ENCODE measurements at regions not wholly inside any gene's neighbourhood (a gene's known extent, or its start where the extent isn't known, plus 50 kb on each side); places are given as distances from the start of the nearest gene placed in this dataset.

GRCh38 chrX:117335209-117335608 lies 781.4 kb downstream of the KLHL13 start:
- intact Hi-C loops (cut with DNase I) = no loop called here
- TF ChIP-seq CTCF (IDR thresholded peaks at IDR 0.05) = no peak
- no peak for TF ChIP-seq POLR2A (IDR thresholded peaks at IDR 0.05)
- H3K9me3 ChIP-seq = no peaks in the 10 kb centered on the region
- no peaks in the 10 kb centered on the region for H3K36me3 ChIP-seq
- no peaks in the 10 kb centered on the region for H3K27me3 ChIP-seq
- no peaks in the 10 kb centered on the region for H3K4me1 ChIP-seq
- no peak overlapping the region for H3K27ac ChIP-seq
- no peak overlapping the region for H3K4me3 ChIP-seq (replicated peaks in 1 of 3)
- DNase-seq = no peak
- WGBS, 2 donors = 67 to 75% methylated on average over 1 of the region's 1 CpG

- 21 to 75% methylated on average over 1 of the region's 1 CpG for WGBS, 2 donors
- no peak overlapping the region for H3K27ac ChIP-seq
- H3K27me3 ChIP-seq = no peaks in the 10 kb centered on the region
- intact Hi-C loops (cut with DNase I) = no loop called here
- no peak overlapping the region for H3K4me3 ChIP-seq (replicated peaks in 1 of 3)
- no peaks in the 10 kb centered on the region for H3K4me1 ChIP-seq
- TF ChIP-seq CTCF (IDR thresholded peaks at IDR 0.05) = no peak
- TF ChIP-seq POLR2A (IDR thresholded peaks at IDR 0.05) = no peak
- DNase-seq = no peak
- no peaks in the 10 kb centered on the region for H3K36me3 ChIP-seq
- H3K9me3 ChIP-seq = no peaks in the 10 kb centered on the region
Observed at GRCh38 chrX:117327373-117327772, 789.2 kb downstream of the KLHL13 start.

GRCh38 chrX:117325706-117326105 lies 790.9 kb downstream of the KLHL13 start:
- Histone ChIP-seq H3K4me3 (replicated peaks in 1 of 3) (no peak overlapping the region), H3K27ac (no peak overlapping the region), H3K27me3 (no peaks in the 10 kb centered on the region), H3K4me1 (no peaks in the 10 kb centered on the region), H3K36me3 (no peaks in the 10 kb centered on the region), H3K9me3 (no peaks in the 10 kb centered on the region)
- no peak for TF ChIP-seq POLR2A (IDR thresholded peaks at IDR 0.05)
- TF ChIP-seq CTCF (IDR thresholded peaks at IDR 0.05) = no peak
- no peak for DNase-seq
- intact Hi-C loops (cut with DNase I) = no loop called here
- 70 to 100% methylated on average over 1 to 2 of the region's 3 CpGs for whole genome bisulfite sequencing, 2 donors

- no peak for DNase-seq
- Histone ChIP-seq H3K9me3 (no peaks in the 10 kb centered on the region), H3K27me3 (no peaks in the 10 kb centered on the region), H3K36me3 (no peaks in the 10 kb centered on the region), H3K27ac (no peak overlapping the region), H3K4me1 (no peaks in the 10 kb centered on the region), H3K4me3 (replicated peaks in 1 of 3) (no peak overlapping the region)
- 100% methylated on average over 1 of the region's 4 CpGs; no CpG with 5 or more reads in 1 of the 2 donors for WGBS, 2 donors
- TF ChIP-seq POLR2A (IDR thresholded peaks at IDR 0.05) (no peak), CTCF (IDR thresholded peaks at IDR 0.05) (no peak)
- intact Hi-C loops (cut with DNase I) = no loop called here
Observed at GRCh38 chrX:117305168-117305766, 811.3 kb downstream of the KLHL13 start.

GRCh38 chrX:117301086-117301485 lies 815.5 kb downstream of the KLHL13 start:
- TF ChIP-seq POLR2A (IDR thresholded peaks at IDR 0.05) = no peak
- TF ChIP-seq CTCF (IDR thresholded peaks at IDR 0.05) = no peak
- Histone ChIP-seq H3K9me3 (no peaks in the 10 kb centered on the region), H3K27me3 (no peaks in the 10 kb centered on the region), H3K27ac (no peak overlapping the region), H3K36me3 (no peaks in the 10 kb centered on the region), H3K4me1 (no peaks in the 10 kb centered on the region), H3K4me3 (replicated peaks in 1 of 3) (no peak overlapping the region)
- no peak for DNase-seq
- 88 to 90% methylated on average over 1 of the region's 1 CpG for WGBS, 2 donors
- intact Hi-C loops (cut with DNase I) = no loop called here
